ENCODE measurements at regions not wholly inside any gene's neighbourhood (a gene's known extent, or its start where the extent isn't known, plus 50 kb on each side); places are given as distances from the start of the nearest gene placed in this dataset.

GRCh38 chr18:78652001-78652545 is 327.5 kb upstream of the SALL3 start:
- no peak for DNase-seq (ENCODE audit: low read depth in 2 of 2)
- Histone ChIP-seq H3K9me3 (ENCODE audit: control insufficient read depth, insufficient read depth, low read depth, low read length) (no peaks in the 10 kb centered on the region), H3K9ac (ENCODE audit: insufficient read depth, low read length) (no peak overlapping the region), H3K79me2 (ENCODE audit: control insufficient read depth, insufficient read depth, low read length) (no peaks in the 10 kb centered on the region), H3K27ac (ENCODE audit: insufficient read depth, low read length) (no peak overlapping the region), H3K36me3 (ENCODE audit: control insufficient read depth, insufficient read depth, low read length) (no peaks in the 10 kb centered on the region), H3K27me3 (ENCODE audit: control insufficient read depth, insufficient read depth, low read length) (no peaks in the 10 kb centered on the region), H3K4me2 (ENCODE audit: extremely low read depth, insufficient read depth, low read length) (no peak overlapping the region), H3K4me1 (ENCODE audit: control insufficient read depth, extremely low read depth, insufficient read depth, low read length) (no peaks in the 10 kb centered on the region), H4K20me1 (ENCODE audit: control insufficient read depth, extremely low read depth, insufficient read depth, low read length) (no peaks in the 10 kb centered on the region), H3K4me3 (replicated peaks in 1 of 4; ENCODE audit: control extremely low read depth in 1 of 4, insufficient read depth in 1 of 4, low read depth in 3 of 4, low read length in 4 of 4) (no peak overlapping the region), H2AFZ (ENCODE audit: low read length) (no peak overlapping the region)
- TF ChIP-seq EZH2 (IDR thresholded peaks at IDR 0.05; ENCODE audit: low read length, missing control alignments) = no peak
- TF ChIP-seq, protein P1, sequence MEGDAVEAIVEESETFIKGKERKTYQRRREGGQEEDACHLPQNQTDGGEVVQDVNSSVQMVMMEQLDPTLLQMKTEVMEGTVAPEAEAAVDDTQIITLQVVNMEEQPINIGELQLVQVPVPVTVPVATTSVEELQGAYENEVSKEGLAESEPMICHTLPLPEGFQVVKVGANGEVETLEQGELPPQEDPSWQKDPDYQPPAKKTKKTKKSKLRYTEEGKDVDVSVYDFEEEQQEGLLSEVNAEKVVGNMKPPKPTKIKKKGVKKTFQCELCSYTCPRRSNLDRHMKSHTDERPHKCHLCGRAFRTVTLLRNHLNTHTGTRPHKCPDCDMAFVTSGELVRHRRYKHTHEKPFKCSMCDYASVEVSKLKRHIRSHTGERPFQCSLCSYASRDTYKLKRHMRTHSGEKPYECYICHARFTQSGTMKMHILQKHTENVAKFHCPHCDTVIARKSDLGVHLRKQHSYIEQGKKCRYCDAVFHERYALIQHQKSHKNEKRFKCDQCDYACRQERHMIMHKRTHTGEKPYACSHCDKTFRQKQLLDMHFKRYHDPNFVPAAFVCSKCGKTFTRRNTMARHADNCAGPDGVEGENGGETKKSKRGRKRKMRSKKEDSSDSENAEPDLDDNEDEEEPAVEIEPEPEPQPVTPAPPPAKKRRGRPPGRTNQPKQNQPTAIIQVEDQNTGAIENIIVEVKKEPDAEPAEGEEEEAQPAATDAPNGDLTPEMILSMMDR (conservative IDR thresholded peaks at IDR 0.05 in 1 of 2, IDR thresholded peaks at IDR 0.05 in 1 of 2; ENCODE audit: low read depth in 1 of 2, low read length in 2 of 2) = no peak

DNA sequence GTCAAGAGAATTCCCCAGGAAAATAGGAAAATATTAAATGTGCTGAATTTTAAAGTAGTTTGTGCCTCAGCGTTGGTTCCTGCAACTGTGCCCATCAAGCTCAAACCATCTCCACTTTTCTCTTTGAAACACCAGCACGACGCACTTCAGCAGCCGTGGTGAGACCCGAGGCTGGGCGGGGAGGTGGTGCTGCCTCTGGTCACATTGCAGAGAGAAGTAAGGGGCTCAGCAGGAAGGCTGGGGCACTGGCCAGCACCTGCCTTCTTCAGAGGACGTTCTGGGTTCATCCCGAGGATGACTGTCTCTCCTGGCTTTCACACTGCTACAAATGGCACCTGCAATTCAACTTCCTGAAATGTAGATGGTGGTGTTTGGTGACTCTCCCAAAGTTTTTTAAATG is 323.7 kb upstream of the SALL3 start:
- no peak overlapping the region for H3K27ac ChIP-seq (ENCODE audit: insufficient read depth, low read length)
- H3K4me2 ChIP-seq (ENCODE audit: extremely low read depth, insufficient read depth, low read length) = no peak overlapping the region
- H3K9ac ChIP-seq (ENCODE audit: insufficient read depth, low read length) = no peak overlapping the region
- no peak for TF ChIP-seq EZH2 (IDR thresholded peaks at IDR 0.05; ENCODE audit: low read length, missing control alignments)
- TF ChIP-seq, protein P1 (conservative IDR thresholded peaks at IDR 0.05 in 1 of 2, IDR thresholded peaks at IDR 0.05 in 1 of 2; ENCODE audit: low read depth in 1 of 2, low read length in 2 of 2) = no peak
- no peak overlapping the region for H3K4me3 ChIP-seq (replicated peaks in 1 of 4; ENCODE audit: control extremely low read depth in 1 of 4, insufficient read depth in 1 of 4, low read depth in 3 of 4, low read length in 4 of 4)
- H4K20me1 ChIP-seq (ENCODE audit: control insufficient read depth, extremely low read depth, insufficient read depth, low read length) = no peaks in the 10 kb centered on the region
- no peaks in the 10 kb centered on the region for H3K9me3 ChIP-seq (ENCODE audit: control insufficient read depth, insufficient read depth, low read depth, low read length)
- H2AFZ ChIP-seq (ENCODE audit: low read length) = no peak overlapping the region
- no peaks in the 10 kb centered on the region for H3K4me1 ChIP-seq (ENCODE audit: control insufficient read depth, extremely low read depth, insufficient read depth, low read length)
- DNase-seq (ENCODE audit: low read depth in 2 of 2) = no peak
- no peaks in the 10 kb centered on the region for H3K27me3 ChIP-seq (ENCODE audit: control insufficient read depth, insufficient read depth, low read length)
- H3K36me3 ChIP-seq (ENCODE audit: control insufficient read depth, insufficient read depth, low read length) = no peaks in the 10 kb centered on the region
- H3K79me2 ChIP-seq (ENCODE audit: control insufficient read depth, insufficient read depth, low read length) = no peaks in the 10 kb centered on the region

GRCh38 chr18:78656346-78656925 is 323.2 kb upstream of the SALL3 start:
- TF ChIP-seq, protein P1 (conservative IDR thresholded peaks at IDR 0.05 in 1 of 2, IDR thresholded peaks at IDR 0.05 in 1 of 2; ENCODE audit: low read depth in 1 of 2, low read length in 2 of 2) = no peak
- TF ChIP-seq EZH2 (IDR thresholded peaks at IDR 0.05; ENCODE audit: low read length, missing control alignments) = no peak
- no peaks in the 10 kb centered on the region for H3K4me1 ChIP-seq (ENCODE audit: control insufficient read depth, extremely low read depth, insufficient read depth, low read length)
- H3K36me3 ChIP-seq (ENCODE audit: control insufficient read depth, insufficient read depth, low read length) = no peaks in the 10 kb centered on the region
- no peaks in the 10 kb centered on the region for H3K9me3 ChIP-seq (ENCODE audit: control insufficient read depth, insufficient read depth, low read depth, low read length)
- H3K9ac ChIP-seq (ENCODE audit: insufficient read depth, low read length) = no peak overlapping the region
- H3K27ac ChIP-seq (ENCODE audit: insufficient read depth, low read length) = no peak overlapping the region
- no peaks in the 10 kb centered on the region for H3K79me2 ChIP-seq (ENCODE audit: control insufficient read depth, insufficient read depth, low read length)
- DNase-seq (ENCODE audit: low read depth in 2 of 2) = no peak
- no peaks in the 10 kb centered on the region for H4K20me1 ChIP-seq (ENCODE audit: control insufficient read depth, extremely low read depth, insufficient read depth, low read length)
- no peaks in the 10 kb centered on the region for H3K27me3 ChIP-seq (ENCODE audit: control insufficient read depth, insufficient read depth, low read length)
- H3K4me3 ChIP-seq (replicated peaks in 1 of 4; ENCODE audit: control extremely low read depth in 1 of 4, insufficient read depth in 1 of 4, low read depth in 3 of 4, low read length in 4 of 4) = no peak overlapping the region
- H3K4me2 ChIP-seq (ENCODE audit: extremely low read depth, insufficient read depth, low read length) = no peak overlapping the region
- H2AFZ ChIP-seq (ENCODE audit: low read length) = no peak overlapping the region

All from fibroblast of lung (primary cell).